ENCODE measurements at regions not wholly inside any gene's neighbourhood (a gene's known extent, or its start where the extent isn't known, plus 50 kb on each side); places are given as distances from the start of the nearest gene placed in this dataset.

DNA sequence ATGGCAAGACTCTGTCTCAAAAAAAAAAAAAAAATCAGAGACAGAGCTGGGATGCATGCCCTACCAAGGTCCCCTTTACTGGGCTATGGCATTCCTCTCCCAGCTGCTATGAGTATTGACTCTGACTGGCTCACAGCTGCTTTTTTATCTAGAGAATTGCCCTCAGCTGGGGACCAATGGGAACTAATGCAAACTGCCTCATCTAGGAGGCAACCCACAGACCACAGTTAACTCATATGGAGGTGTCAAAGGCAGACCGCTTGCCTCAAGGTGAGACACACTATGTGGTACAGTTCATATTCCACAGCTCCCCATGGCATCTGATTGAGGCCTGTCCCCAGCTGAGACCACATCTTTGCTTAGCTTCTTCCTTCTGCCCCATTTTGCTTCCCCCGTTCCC lies 183.5 kb upstream of the EOMES start:
- Mint-ChIP-seq H3K36me3 (no peaks in the 10 kb centered on the region), H3K27me3 (no peaks in the 10 kb centered on the region), H3K9me3 (no peaks in the 10 kb centered on the region), H3K4me3 (no peak overlapping the region), H3K4me1 (ENCODE audit: unreplicated experiment) (no peaks in the 10 kb centered on the region), H3K27ac (no peak overlapping the region)
- DNase-seq (ENCODE audit: extremely low spot score, unreplicated experiment), result no peak
- TF ChIP-seq, protein P1, sequence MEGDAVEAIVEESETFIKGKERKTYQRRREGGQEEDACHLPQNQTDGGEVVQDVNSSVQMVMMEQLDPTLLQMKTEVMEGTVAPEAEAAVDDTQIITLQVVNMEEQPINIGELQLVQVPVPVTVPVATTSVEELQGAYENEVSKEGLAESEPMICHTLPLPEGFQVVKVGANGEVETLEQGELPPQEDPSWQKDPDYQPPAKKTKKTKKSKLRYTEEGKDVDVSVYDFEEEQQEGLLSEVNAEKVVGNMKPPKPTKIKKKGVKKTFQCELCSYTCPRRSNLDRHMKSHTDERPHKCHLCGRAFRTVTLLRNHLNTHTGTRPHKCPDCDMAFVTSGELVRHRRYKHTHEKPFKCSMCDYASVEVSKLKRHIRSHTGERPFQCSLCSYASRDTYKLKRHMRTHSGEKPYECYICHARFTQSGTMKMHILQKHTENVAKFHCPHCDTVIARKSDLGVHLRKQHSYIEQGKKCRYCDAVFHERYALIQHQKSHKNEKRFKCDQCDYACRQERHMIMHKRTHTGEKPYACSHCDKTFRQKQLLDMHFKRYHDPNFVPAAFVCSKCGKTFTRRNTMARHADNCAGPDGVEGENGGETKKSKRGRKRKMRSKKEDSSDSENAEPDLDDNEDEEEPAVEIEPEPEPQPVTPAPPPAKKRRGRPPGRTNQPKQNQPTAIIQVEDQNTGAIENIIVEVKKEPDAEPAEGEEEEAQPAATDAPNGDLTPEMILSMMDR (conservative IDR thresholded peaks at IDR 0.05), result no peak

DNA sequence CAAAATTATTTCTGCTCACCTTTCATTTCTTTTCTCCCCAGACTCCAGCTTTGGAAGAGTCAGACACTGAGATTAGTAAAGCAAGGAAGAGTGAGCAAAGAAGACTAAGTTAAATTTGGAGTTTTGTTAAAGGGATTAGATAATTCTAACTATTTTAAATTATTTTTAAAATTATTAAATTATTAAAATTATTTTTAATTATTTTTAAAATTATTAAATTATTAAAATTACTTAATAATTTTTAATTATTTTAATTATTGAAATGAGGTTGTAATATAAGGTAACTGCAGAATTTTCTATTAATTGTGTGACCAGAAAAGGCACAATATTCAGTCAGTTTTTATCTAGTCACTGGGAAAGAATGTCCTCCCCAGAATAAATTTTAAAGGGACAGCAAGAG lies 185.0 kb upstream of the EOMES start:
- no peaks in the 10 kb centered on the region for H3K4me1 Mint-ChIP-seq (ENCODE audit: unreplicated experiment)
- no peaks in the 10 kb centered on the region for H3K27me3 Mint-ChIP-seq
- no peak overlapping the region for H3K27ac Mint-ChIP-seq
- no peaks in the 10 kb centered on the region for H3K36me3 Mint-ChIP-seq
- TF ChIP-seq, protein P1 (conservative IDR thresholded peaks at IDR 0.05), result no peak
- H3K4me3 Mint-ChIP-seq, result no peak overlapping the region
- H3K9me3 Mint-ChIP-seq, result no peaks in the 10 kb centered on the region
- no peak for DNase-seq (ENCODE audit: extremely low spot score, unreplicated experiment)

DNA sequence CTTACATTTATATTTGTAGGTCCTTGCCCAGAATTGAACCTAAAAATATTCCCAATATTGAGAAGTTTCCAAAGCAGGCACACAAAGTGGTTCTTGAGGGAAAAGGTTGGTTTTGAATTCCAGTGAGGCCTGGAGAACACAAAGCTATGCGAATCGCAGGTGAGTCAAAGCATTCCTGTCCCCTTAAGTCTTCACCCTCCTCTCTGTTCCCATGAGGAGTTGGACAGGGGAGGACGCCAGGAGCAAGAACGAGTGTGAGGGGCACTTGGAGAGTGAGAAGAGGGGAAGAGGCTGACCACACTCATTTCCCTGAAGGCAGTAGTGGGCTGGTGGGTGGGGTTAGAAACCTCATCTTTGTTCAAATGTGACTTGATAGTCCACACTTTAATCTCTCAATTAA lies 185.8 kb upstream of the EOMES start:
- Mint-ChIP-seq H3K36me3 (no peaks in the 10 kb centered on the region), H3K4me3 (no peak overlapping the region), H3K27ac (no peak overlapping the region), H3K4me1 (ENCODE audit: unreplicated experiment) (no peaks in the 10 kb centered on the region), H3K27me3 (no peaks in the 10 kb centered on the region), H3K9me3 (no peaks in the 10 kb centered on the region)
- TF ChIP-seq, protein P1 (conservative IDR thresholded peaks at IDR 0.05), result no peak
- DNase-seq (ENCODE audit: extremely low spot score, unreplicated experiment), result no peak

DNA sequence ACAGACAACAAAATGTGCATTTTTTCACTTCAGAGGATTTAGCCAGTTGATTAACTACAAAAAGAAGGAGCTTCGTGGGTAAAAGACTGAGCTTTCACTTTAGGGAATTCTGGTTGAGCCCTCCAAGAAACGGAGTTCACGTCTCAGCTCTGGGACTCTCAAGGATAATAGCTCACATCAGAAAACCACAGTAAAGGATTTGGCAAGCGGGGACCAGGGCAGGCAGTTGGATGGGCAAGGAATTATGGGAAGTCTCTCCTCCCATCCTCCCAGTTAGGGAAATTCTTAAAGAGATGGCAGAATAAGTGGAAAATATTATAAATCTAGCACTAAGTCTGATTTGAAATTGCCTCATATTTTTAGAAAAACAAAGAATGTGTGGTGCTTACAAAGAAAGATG lies 188.3 kb upstream of the EOMES start:
- H3K9me3 Mint-ChIP-seq, result no peaks in the 10 kb centered on the region
- H3K4me1 Mint-ChIP-seq (ENCODE audit: unreplicated experiment), result no peaks in the 10 kb centered on the region
- no peaks in the 10 kb centered on the region for H3K27me3 Mint-ChIP-seq
- no peak for DNase-seq (ENCODE audit: extremely low spot score, unreplicated experiment)
- TF ChIP-seq, protein P1 (conservative IDR thresholded peaks at IDR 0.05), result no peak
- H3K27ac Mint-ChIP-seq, result no peak overlapping the region
- H3K4me3 Mint-ChIP-seq, result no peak overlapping the region
- H3K36me3 Mint-ChIP-seq, result no peaks in the 10 kb centered on the region

DNA sequence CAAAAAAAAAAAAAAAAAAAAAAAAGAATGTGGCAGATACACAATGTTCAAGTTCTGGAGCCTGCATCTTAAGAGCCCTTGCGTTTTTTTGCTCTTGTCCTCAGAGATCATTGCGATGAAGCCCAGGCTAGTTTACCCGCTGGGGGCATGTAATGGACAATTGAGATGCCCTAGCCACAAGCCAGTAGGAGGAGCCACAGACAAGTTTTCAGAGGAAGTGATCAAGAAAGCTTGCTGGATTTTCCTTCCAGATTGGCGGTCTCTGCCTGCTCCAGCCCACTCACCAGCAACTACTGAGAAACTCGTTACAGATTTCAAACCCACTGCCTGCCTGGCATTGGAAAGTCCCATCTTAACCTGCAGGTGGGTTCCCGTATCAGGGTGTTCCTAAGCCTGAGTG lies 192.1 kb upstream of the EOMES start:
- no peak overlapping the region for H3K4me3 Mint-ChIP-seq
- no peak for DNase-seq (ENCODE audit: extremely low spot score, unreplicated experiment)
- H3K27ac Mint-ChIP-seq, result no peak overlapping the region
- no peaks in the 10 kb centered on the region for H3K27me3 Mint-ChIP-seq
- TF ChIP-seq, protein P1 (conservative IDR thresholded peaks at IDR 0.05), result no peak
- no peaks in the 10 kb centered on the region for H3K9me3 Mint-ChIP-seq
- H3K36me3 Mint-ChIP-seq, result no peaks in the 10 kb centered on the region
- H3K4me1 Mint-ChIP-seq (ENCODE audit: unreplicated experiment), result no peaks in the 10 kb centered on the region
